Fibroblast of pulmonary artery (primary cell): ENCODE measurements at regions not wholly inside any gene's neighbourhood (a gene's known extent, or its start where the extent isn't known, plus 50 kb on each side); places are given as distances from the start of the nearest gene placed in this dataset.

Experiments
- DNase-seq: peaks from one replicate; pipeline ENCODE4 v3.0.0-alpha.2; 2010; ENCODE audit warnings: low read depth
- H3K4me3 ChIP-seq: replicated peaks from 2 replicates; pipeline ENCODE4 v1.5.1; 2011; ENCODE audit warnings: low read depth, mild to moderate bottlenecking, control low read depth, low read length, moderate library complexity
- TF ChIP-seq, protein P1 (sequence below): IDR thresholded peaks from 2 replicates; pipeline ENCODE4 v1.5.1; 2011; ENCODE audit warnings: mild to moderate bottlenecking, control low read depth, low read length, inconsistent platforms; ENCODE audit errors: missing control alignments

DNA sequence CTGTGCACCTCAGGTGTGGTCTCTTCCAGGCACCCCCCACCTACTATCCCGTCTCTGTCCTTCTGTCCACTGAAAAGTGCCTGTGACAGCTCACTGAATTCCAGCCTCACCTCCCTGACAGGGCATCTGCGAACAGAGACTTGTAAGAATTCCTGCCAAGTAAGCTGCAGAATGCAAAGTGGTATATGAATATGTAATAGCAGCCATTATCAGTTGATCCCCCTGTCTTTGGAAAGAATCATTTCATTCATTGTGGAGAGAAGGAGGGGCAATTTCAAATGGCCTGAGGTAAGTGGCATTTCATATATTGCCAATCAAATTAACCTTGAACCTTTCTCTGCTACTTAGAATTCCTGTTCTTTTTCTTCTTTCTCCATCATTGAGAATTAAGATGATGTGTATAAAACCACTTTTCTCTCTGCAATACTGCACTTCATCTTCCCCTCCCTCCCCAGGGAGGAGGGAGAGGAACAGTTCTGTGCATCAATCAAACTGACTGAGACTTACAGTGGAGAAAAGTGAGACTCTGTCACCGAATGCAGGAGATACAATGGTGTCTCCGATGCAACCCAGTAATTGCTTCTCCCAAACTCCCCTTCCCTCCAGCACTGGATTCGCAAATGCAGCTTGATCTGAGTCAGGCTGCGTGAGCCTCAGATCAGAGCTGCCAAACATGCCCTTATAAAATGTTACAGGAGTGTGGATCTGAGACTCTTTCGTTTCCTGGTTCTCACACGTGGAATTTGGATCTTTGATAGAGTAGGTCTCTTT lies 91.7 kb downstream of the SLC10A2 start:
- TF ChIP-seq, protein P1, sequence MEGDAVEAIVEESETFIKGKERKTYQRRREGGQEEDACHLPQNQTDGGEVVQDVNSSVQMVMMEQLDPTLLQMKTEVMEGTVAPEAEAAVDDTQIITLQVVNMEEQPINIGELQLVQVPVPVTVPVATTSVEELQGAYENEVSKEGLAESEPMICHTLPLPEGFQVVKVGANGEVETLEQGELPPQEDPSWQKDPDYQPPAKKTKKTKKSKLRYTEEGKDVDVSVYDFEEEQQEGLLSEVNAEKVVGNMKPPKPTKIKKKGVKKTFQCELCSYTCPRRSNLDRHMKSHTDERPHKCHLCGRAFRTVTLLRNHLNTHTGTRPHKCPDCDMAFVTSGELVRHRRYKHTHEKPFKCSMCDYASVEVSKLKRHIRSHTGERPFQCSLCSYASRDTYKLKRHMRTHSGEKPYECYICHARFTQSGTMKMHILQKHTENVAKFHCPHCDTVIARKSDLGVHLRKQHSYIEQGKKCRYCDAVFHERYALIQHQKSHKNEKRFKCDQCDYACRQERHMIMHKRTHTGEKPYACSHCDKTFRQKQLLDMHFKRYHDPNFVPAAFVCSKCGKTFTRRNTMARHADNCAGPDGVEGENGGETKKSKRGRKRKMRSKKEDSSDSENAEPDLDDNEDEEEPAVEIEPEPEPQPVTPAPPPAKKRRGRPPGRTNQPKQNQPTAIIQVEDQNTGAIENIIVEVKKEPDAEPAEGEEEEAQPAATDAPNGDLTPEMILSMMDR, result no peak
- DNase-seq, result no peak
- no peak overlapping the region for H3K4me3 ChIP-seq

DNA sequence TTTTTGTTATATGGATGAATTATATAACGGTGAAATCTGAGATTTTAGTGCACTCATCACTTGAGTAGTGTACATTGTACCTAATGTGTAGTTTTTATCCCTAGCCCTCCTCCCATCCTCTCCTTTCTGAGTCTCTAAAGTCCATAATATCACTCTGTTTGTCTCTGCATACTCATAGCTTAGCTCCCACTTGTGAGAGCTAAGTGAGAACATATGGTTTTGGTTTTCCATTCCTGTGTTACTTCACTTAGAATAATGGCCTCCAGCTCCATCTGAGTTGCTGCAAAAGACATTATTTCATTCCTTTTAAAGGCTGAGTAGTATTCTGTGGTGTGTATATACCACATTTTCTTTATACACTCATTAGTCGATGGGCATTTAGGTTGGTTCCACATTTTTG lies 94.0 kb downstream of the SLC10A2 start:
- no peak for DNase-seq
- TF ChIP-seq, protein P1, result no peak

DNA sequence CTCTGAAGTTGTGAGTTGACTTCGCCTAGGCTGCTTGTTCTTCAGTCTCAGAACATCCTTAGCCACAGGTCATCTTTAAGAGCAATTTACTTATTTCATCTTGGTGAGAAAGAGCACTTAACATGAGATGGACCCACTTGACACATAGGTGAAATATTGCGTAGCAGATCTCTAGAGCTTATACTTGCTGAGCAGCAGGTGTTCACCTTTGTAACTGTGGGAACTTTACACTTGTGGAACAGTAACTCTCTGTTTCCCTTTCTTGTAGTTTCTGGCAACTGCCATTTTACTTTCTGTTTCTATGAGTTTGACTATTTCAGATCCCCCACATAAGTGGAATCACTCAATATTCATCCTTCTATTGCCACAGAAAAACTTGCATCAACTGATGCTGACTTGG lies 95.7 kb downstream of the SLC10A2 start:
- no peak for DNase-seq
- no peak overlapping the region for H3K4me3 ChIP-seq
- TF ChIP-seq, protein P1, result no peak

More for the DNA sequence above, 94.0 kb downstream of the SLC10A2 start:
- no peak overlapping the region for H3K4me3 ChIP-seq

DNA sequence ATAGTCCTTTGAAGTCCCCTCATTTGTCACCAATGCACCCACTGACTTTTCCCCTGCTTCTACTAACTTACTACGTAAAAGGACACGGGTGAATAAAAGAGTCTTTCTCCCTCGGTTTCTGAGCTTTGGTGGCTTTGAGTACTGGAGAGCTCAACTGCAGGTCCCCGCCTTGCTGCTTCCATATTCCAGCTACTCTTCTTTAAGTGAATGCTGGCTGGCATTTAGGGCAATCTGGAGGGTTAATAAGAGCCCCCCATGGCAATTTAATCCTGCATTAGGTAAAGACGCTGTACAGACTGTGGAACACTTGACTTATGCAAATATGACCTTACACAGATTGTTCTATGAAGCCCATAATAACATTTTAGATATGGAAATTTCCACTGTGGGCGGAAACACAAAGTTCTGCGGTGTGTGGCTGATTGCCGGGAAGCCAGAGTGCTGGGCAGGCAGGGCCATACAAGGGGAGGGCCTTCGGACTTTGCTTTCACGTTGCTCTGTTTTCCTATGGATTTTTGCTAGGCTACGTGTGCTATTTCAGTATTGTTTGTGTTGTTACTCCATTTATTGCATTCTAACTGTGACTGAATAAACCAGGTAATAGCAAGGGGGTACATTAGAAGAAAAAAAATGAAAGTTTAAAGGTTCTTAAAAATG lies 97.5 kb downstream of the SLC10A2 start:
- TF ChIP-seq, protein P1, result no peak
- DNase-seq, result no peak
- no peak overlapping the region for H3K4me3 ChIP-seq

DNA sequence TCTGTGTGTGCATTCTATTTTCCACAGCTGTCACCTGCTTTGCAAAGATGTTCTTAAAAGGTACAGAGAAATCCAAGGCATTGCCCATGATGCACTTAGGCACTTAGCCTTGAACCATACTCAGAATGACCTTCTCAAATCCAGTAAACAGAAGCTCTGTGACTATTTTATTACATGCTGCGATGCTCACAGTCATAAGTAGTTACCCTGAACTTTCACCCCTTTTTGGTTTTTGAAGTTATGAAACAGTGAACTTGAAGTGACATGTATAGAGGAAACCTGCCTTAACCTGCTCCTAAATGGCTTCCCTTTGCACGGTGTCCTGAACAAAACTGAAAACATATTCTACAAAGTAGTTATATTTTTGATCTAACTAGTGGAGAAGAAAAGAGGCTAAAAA lies 100.4 kb downstream of the SLC10A2 start:
- TF ChIP-seq, protein P1, result no peak
- no peak overlapping the region for H3K4me3 ChIP-seq
- DNase-seq, result no peak

DNA sequence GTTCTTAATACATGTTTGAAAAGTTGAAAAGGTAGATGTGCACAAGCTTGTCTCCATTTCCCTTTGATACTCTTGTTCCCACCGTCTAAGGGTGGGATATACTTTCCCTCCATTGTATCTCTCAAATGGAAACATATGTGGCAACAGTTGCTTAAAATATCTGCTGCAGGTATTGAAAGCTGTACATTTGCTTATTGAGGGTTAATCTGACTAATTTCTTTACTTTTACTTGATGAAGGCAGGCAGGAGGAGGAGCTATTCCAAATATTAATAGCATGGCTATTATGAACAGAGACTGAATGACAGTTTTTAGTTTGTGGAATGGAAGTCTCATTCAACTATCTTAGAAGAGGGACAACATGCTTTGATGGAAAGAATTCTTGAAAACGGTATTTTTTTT lies 103.8 kb downstream of the SLC10A2 start:
- no peak for DNase-seq
- TF ChIP-seq, protein P1, result no peak
- H3K4me3 ChIP-seq, result no peak overlapping the region

DNA sequence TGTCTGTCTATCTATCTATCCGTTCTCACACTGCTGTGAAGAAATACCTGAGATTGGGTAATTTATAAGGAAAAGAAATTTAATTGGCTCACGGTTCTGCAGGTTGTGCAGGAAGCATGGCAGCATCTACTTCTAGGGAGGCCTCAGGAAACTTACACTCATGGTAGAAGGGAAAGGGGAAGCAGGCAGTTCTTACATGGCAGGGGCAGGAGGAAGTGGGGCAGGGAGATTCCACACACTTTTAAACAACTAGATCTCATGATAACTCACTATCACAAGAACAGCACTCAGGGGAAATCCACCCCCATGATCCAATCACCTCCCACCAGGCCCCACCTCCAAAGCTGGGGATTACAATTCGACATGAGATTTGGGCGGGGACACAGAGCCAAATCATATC lies 105.3 kb downstream of the SLC10A2 start:
- no peak overlapping the region for H3K4me3 ChIP-seq
- TF ChIP-seq, protein P1, result no peak
- no peak for DNase-seq
